SIG-M5 treated with dmso at 0.1 percent for 504 hours (cell line): ENCODE measurements at regions not wholly inside any gene's neighbourhood (a gene's known extent, or its start where the extent isn't known, plus 50 kb on each side); places are given as distances from the start of the nearest gene placed in this dataset.

Experiments used
- DNase-seq: peaks from one replicate; lab custom pipeline; 2025; ENCODE audit not compliant: unreplicated experiment; lab: John Stamatoyannopoulos, UW

DNA sequence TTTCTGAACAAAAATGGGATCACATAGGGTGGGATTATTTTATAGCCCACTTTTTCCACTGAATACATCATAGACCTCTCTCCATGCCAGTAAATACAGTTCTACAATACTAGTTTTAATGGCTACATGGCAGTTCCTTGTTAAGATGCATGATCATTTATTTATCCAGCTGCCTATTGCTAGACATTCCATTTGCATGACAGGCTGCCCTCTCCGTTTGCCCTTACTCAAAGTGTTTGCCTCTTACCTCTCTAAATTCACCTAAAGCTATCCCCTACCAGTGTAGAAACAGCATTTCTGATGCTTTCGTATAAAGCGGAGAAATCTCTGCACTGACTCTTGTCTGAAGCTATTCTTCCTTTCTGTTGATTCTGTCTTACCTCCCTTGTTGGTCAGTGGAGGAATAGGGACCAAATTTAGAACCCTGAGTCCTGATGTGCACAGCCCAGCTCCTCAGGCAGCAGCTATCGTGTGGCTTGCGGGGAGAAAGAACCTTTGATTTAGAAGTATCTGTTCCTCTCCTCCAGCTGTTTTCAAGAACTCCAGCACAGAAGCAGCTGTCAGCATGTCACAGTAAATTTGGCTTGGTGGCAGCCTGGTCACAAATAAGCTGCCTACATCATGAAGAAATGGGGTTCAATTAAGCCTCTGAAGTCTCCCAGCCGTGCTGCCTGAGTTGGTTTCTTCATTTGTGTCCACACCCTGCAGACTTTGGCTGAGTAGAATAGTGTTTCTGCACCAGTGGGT lies 337.3 kb downstream of the PRDM2 start:
- peak; percentile 2 for DNase-seq

DNA sequence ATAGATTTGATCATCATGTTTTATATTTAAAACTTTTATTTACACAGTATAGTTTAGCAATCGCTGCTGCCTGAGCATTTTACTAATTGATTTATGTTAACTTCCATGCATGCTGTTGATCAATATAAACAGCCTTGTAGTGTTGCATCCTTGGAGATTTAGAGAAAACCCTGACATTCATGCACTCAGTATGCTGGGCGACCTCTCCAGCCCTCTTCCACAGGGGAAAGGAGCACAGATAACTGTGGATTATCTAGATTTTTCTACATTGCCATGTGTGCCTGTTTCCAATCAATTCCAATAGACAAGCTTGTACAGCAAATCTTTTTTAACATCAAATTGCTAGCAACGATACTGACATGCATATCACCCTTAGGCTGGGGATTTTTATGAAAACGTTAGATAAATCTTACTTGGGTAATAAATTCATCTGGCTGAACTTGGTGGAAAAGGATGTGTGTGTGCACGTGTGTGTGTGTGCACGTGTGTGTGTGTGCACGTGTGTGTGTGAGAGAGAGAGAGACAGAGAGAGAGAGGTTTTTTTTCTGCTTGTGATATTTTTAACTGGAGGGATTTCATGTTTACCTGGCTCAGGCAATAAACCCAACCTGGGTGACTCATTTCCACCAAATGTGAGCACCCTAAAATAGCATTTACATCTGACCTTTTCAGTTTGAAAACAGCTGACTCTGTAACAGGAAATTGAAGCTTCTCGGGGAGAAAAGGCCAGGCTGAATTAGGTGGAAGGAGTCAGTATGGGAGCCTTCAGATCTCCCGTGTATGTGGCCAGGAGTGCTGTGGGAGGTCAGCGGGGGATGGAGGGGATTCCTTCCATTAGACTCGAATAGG lies 339.8 kb downstream of the PRDM2 start:
- DNase-seq: no peak

DNA sequence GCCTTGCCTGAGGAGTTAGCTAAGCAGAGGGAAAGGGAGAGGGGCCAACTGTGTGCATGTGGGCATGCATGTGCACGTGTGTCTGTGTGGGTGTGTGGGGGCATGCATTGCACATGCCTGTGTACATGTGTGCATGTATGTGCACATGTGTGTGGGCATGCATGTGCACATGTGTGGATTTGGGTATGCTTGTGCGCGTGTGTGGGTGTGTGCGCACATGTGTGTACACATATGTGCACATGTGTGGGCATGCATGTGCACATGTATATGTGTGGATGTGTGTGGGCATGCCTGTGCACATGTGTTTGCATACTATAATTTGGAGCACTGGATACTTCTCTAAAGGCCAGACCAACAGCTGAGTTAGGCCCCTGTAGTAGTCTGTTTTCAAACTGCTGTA lies 350.0 kb downstream of the PRDM2 start:
- no peak for DNase-seq

DNA sequence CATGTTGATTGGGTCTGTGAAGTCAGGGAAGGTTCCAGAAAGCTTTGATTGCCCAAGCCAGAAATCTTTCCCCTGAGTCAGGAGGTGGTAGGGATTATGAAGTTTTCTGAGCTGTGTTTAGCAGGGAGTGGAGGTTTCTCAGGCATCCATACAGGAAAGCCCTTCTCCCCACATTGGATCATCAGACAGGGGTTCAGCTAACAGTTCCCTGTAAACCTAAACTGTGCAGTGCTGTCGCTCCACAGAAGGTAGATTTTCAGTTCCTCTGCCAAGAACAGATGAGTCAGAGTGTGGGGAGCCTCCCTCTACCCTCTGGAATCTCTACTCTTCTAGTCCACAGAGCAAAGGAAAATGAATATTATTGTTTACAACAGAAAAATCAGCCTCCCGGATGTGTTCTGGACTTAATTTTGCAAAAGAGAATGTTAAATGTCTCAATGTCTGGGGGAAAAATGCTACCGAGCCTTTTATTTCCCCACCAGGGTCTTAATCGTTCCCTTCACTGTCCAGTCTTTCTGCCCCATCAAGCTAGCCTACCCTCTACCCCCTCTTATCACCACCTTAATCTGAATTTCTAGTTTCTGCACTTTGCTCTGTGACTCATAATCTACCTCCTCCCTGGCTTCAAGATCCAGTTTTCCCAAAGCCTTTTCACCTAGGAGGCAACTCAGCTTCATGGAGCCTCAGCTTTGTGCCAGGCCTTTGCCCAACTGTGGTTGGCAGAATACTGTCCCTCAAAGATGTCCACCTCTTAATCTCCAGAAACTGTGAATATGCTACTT lies 355.6 kb downstream of the PRDM2 start:
- no peak for DNase-seq

DNA sequence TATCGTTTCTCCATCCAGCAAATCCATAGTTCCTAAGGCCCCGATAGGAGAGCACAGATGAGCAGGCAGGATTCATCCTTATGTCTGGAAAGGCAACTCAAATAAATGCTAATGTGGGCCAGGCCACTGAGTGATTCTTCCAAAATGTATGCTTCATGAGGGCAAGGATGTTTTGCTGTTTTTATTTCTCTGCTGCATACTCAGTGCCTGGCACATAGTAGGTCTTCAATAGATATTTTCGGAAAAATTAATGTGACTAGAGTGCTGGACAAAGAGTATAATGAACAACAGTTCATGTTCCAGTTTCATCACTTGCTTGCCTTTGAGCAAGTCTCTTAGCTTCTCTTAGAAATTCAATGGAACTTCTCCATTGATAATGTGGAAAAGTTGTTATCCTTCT lies 357.7 kb downstream of the PRDM2 start:
- DNase-seq: no peak

DNA sequence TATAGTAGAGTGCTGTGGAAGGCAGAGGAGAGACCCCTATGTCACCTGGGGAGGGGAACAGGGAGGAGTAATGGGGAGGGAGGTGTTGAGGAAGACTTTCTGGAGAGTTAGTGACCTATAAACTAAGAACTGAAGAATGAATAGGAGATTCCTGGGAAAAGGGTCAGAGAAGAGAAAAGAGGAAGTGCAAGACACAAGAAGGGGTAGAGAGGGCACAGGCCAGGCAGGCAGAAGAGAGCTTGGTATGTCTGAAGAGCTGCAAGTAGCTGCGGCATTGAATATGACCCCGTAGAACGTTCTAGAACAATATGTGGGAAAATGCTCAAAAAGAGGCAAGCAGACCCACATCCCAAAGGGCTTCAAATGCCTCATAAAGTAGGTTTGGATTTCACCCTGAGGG lies 361.2 kb downstream of the PRDM2 start:
- DNase-seq: no peak

DNA sequence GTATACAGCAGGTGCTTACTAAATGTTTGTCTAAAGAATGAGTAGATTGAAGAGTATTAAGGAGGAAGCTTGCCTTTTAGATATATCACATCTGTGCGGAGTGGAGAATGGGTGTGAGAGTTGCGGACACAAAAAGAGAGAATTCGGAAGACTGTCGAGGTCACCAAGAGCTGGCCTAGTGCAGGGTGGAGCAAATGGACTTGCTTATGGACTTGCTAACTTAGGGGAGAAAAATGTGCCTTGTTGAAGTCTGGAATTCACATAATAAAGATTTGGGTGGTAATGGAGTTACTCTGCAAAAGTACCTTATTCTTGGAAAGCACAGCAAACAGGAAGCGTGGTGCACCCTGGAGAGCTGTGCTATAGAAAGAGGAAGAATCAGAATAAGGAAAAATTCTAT lies 361.7 kb downstream of the PRDM2 start:
- DNase-seq: no peak

DNA sequence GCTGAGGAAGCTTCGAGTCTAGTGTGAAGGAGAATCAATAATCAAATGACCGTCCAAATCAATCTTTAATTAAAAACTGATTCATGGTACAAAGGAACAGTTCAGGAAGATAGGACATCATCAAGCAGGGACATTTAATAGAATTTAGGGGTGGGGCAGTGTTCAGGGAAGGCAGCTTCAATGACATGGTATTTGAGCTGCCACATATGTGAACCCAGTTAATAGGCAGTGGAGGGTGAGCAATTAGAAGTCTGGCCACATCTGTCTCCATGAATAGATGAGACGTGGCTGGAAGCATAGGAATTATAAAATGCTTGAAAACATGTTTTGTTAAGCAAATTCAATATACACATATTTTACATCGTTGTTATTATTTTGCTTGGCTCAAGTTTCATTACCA lies 362.7 kb downstream of the PRDM2 start:
- no peak for DNase-seq

DNA sequence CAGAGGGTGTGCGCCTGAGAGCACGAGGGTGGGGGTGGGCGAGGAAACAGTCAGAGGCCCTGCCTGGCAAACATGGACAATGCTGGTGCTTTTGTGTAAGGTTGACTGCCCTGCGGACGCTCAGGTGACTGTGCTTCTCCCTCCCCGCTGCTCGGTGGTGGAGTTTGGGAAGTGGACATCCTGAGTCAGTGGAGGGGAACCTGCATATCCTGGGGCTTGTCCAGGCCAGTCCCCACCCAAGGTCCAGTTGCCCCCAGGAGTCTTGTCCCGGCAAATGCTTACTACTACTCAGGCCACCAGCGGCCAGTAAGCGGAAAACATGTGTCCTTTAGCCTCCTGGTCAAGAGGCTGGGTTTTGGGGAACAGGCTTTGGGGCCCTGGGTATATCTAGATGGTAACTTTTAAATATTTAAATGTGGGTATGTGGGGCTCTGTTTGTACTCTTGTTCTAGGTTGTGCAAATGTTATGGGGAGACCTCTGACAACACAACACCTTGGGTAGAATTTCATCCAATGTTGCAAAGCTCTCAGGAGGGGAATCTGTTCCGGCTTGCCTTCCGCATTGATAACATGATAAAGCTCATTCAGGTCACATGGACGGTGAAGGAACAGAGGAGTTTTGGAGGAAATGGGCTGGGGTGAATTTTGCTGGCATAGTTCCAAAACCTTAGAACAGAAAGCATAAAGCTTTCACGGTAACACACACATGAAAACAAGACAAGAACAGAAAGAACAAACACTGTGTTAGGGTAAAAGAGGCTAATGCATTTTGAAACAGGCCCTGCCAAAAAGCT lies 364.9 kb downstream of the PRDM2 start:
- DNase-seq: no peak

DNA sequence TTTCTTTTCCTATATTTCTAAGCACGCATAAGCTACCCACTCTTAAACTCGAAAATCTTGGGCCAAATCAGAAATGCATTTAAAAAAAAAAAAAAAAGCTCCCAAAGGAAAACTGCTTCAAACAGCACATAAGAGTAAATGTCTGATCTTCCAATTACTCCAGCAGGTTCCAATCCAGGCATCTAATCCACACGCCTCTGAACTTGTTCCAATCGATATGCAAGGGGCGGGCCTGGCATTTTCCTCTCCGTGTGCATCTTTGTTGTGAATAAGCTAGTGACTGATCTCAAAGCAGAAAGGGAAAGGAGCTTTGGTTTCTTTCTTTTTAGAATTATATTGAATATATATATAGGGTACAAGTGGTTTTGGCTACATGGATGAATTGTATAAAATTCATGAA lies 365.5 kb downstream of the PRDM2 start:
- DNase-seq: no peak

DNA sequence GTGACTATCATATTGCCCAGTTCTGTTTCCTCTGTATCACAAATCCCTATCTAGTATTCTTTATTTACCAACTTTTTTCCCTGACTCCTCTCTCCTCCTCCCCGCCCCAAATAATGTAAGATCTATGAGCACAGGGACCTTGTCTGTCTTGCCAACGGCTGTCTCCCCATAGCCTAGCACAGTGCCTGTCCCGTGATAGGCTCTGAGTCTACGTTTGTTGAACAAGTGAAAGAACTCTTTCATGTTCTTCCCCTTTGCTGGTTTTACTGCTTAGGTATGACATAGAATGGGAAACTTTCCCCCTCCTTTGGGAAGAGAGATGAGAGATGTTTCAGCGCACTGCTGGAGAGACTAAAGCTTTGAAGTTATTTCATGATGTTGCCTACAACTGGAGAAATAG lies 367.0 kb downstream of the PRDM2 start:
- no peak for DNase-seq

DNA sequence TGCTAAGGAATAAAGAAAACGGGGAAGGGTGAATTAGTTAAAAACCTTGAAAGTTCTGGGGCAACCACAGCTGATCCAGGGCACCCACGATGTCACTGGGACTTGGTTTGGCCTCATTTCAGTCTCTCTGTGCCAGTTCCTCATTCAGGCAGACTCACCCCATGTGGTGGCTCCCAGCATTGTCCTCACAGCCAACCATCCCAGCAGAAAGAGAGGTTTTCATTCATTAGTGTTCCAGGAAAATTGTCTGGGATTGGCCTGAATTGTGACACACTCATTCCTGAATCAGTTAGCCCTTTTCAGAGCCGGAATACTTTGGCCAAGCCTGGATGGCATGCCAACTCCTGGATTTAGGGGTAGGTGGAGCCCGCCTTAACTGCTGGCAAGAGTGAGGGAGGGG lies 367.7 kb downstream of the PRDM2 start:
- no peak for DNase-seq

DNA sequence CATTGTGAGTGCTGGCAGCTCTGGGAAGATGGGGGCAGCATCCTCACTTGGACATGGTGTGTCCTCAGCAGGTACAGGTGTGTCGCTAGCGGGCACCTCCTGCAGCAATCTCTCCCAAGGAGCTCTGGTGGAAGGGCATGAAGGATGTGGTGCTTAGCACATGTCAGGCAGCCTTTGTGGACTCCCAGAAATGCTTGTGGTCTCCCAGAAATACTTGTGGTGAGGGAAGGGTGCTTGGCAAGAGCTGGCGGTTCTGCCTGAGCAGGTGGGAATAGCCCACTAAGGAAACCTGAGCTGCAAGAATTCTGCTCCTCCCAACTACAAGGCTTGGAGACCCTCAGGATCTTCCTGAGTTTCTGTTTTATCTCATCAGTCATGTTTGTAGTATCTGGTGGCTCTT lies 371.6 kb downstream of the PRDM2 start:
- no peak for DNase-seq

DNA sequence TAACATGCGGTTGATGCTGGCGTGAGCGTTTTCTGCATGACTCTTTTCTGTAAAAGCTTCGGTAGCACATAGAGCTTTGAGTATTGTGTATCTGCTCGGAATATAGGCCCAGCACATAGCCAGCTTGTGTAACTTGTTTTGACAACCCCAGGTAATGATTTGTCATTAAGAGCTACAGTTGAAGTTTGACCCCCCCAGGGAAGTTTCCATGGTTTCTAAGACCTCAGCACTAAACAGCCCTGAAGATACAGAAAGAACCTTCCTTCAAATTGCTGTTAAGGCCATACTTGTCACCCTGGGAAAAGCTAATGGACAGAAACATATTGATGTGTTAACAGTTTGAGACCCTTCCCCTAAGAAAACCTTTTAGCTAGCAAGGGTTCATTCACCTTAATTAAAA lies 380.7 kb downstream of the PRDM2 start:
- no peak for DNase-seq

DNA sequence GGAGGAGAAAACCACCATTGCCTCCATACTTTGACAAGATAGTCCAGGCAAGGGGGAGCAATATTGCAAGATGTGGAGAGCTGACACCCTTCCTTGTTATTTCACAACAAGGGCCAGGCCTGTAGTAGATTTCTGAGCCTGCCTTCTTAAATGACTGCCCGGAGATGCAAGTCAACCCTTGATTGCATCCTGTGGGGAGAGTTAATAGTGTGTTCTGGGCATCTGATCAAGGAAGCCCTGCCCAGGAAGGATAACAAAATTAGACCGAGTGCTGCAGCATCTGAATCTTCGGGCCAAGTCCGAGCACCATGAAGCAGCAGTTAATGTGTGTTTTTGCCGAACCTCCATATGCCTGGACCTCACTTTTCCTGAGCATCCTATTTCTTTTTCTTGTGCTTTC lies 382.3 kb downstream of the PRDM2 start:
- DNase-seq: no peak

DNA sequence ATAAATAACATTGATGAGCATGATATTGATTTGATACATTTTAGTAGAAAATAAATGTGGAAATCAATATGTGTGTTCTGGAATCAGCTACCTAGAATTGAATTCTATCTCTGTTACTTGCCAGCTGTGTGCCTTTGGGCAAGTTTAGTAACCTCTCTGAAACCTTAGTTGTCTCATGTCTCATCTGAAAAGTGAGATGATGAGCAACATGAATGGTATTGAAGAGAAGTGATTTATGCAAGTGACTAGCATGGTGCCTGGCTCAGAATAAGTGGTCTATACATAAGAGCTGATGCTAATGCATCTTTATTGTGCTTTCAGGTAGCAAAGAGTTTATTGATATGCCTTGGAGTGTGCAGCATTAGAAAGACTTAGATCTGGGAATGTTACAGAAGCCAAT lies 383.3 kb downstream of the PRDM2 start:
- no peak for DNase-seq

DNA sequence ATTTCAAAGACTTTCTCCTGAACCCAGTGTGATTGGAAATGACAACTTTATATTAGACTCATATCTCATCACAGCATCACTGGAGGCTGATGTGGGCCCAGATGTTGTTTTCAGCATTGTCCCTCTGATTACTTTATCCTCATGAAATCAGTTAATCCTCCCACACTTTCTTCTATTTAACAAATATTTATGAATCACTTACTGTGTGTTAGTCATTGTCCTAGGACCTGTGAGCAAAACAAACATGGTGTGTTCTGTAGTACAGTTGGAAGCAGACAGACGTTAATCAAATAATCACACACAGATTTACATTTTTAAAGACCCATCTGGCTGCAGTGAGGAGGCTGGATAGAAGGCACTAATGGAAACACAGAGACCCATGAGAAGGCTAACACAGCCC lies 383.7 kb downstream of the PRDM2 start:
- no peak for DNase-seq

DNA sequence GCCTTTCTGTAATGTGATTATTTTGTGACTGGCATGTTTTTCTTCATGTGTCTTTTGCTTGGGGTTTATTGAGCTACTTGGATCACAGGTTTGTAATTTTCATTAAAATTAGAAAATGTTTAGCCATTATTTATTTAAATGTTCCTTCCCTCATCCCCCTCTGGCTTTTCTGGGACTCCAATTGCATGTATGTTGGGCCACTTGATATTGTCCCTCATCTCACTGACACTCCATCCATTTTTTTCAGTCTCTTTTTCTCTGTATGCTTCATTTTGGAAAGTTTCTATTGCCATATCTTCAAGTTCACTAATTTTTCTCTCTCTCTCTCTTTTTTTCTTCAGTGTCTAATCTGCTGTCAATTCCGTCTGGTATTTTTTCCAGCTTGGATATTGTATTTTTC lies 390.1 kb downstream of the PRDM2 start:
- no peak for DNase-seq

DNA sequence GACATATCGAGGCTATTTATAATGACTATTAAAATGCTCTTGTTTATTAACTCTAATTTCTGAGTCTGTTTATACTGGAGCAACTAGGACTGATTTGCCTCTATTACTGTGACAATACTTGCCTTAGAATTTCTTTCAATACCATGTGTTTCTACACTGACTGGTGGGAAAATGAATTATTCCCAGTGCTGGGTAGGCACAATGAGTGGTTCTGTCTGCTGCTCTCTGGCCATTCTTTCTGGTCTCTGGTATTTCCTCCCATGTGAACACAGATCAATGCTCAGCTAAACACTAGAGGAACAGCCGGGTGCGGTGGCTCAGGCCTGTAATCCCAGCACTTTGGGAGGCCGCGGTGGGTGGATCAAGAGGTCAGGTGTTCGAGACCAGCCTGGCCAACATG lies 390.5 kb downstream of the PRDM2 start:
- DNase-seq: no peak

DNA sequence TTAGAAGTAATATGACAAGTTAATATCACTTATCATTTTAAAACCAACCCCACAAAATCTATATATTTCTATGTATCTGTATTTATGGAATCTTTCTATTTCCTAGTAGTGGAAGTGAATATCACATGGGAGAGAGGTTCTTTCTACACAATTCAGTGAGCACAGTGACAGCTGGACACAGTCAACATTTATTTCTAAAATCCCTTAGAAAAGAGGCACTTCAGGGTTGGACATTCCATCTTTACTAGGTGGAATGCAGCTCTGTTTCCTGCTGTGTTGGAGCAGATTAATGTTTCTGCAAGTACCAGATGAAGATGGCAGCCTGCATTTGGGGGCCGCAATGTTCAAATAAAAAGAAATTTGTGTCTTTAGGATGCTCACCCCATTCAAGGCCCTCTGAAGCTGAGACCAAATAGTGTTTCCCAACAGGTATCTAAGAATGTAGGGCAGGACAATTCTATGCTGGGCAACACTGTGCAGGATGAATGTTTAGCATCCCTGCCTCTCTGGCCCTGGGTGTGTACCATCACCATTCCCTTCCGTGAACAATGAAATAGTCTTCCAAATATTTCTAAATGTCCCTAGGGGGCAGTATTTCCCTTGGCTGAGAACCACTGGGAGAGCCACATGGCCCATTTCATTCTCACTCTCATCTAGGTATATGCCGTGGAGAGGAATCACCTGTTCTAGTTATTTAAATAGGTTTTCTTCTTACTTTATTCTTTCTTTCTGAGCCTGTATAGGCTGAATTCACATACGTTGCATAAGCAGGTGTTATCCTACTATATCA lies 394.8 kb downstream of the PRDM2 start:
- DNase-seq: no peak
